Endothelial cell of umbilical vein (primary cell): ENCODE measurements at regions not wholly inside any gene's neighbourhood (a gene's known extent, or its start where the extent isn't known, plus 50 kb on each side); places are given as distances from the start of the nearest gene placed in this dataset.

ENCODE experiments used
- BruUV-seq: library from RNA; stranded (reverse); fragments of 400-500 nt; replicated peaks from 2 replicates; lab custom pipeline; 2021; lab: Mats Ljungman, UMichigan
- CTCF ChIA-PET: fragments of 300-600, 350-600 bp; sonication (Branson Sonifier 250); formaldehyde crosslinking; loops from one replicate; lab custom pipeline; 2021; ENCODE audit warnings: antibody characterized with exemption, inconsistent platforms; lab: Charles Lee
- POLR2A ChIA-PET: fragments of 300-600, 350-600 bp; sonication (Branson Sonifier 250); formaldehyde crosslinking; loops from one replicate; lab custom pipeline; 2021; ENCODE audit warnings: antibody characterized with exemption, inconsistent platforms; lab: Charles Lee
- DNase-seq: peaks from one replicate; pipeline ENCODE4 v3.0.0-alpha.2; 2011; ENCODE audit warnings: low read depth, low spot score
- FAIRE-seq: peaks from 2 replicates; lab custom pipeline; 2011; peaks lifted over from hg19 to GRCh38; lab: Jason Lieb, UNC
- H2AFZ ChIP-seq: 2 replicates; pipeline ENCODE4 v1.6.0; 2012; ENCODE audit warnings: low read depth, low read length, control low read depth, inconsistent platforms
- H3K27ac ChIP-seq: 2 replicates; pipeline ENCODE4 v1.5.1; 2011; ENCODE audit warnings: low read depth, mild to moderate bottlenecking, control low read depth, low read length, moderate library complexity; ENCODE audit not compliant: insufficient read depth
- H3K27me3 ChIP-seq, 2 experiments: 2 replicates each; pipeline versions ENCODE4 v1.6.0 to v1.6.1; 2011; ENCODE audit warnings: low read length in 2 of 2, mixed read lengths in 1 of 2; ENCODE audit not compliant: control insufficient read depth in 2 of 2, insufficient read depth in 2 of 2
- H3K36me3 ChIP-seq, 2 experiments: 2 replicates in 1 of 2; 3 replicates in 1 of 2; pipeline ENCODE4 v1.5.1; 2011; ENCODE audit warnings: low read length in 2 of 2, mild to moderate bottlenecking in 1 of 2, moderate library complexity in 1 of 2; ENCODE audit not compliant: control insufficient read depth in 2 of 2, insufficient read depth in 2 of 2; ENCODE audit errors: extremely low read depth in 1 of 2
- H3K4me1 ChIP-seq: 3 replicates; pipeline ENCODE4 v1.5.1; 2011; ENCODE audit warnings: mild to moderate bottlenecking, low read length; ENCODE audit not compliant: control insufficient read depth, insufficient read depth; ENCODE audit errors: extremely low read depth
- H3K4me2 ChIP-seq: 2 replicates; pipeline ENCODE4 v1.6.1; 2011; ENCODE audit warnings: low read length, control low read depth, mixed read lengths; ENCODE audit not compliant: insufficient read depth
- H3K4me3 ChIP-seq, 3 experiments: fragments of 200-600 bp in 1 of 3; sonication (generic), shearing (Covaris generic) in 1 of 3; replicated peaks in 1 of 3; 2 replicates each; pipeline ENCODE4 v1.5.1; 2011 to 2016; ENCODE audit warnings: control low read depth in 3 of 3, low read length in 3 of 3, mild to moderate bottlenecking in 2 of 3, inconsistent platforms in 1 of 3, low read depth in 1 of 3, moderate library complexity in 1 of 3; ENCODE audit not compliant: insufficient read depth in 1 of 3
- H3K79me2 ChIP-seq: 2 replicates; pipeline ENCODE4 v1.6.0; 2012; ENCODE audit warnings: low read length, inconsistent platforms; ENCODE audit not compliant: control insufficient read depth, insufficient read depth
- H3K9ac ChIP-seq: replicated peaks from 2 replicates; pipeline ENCODE3; 2011; ENCODE audit warnings: low read length, control low read depth; ENCODE audit not compliant: insufficient read depth; ENCODE audit errors: extremely low read depth
- H3K9me1 ChIP-seq: replicated peaks from 3 replicates; pipeline ENCODE4 v1.6.0; 2011; ENCODE audit warnings: mild to moderate bottlenecking, low read length; ENCODE audit not compliant: control insufficient read depth, insufficient read depth; ENCODE audit errors: extremely low read depth
- H3K9me3 ChIP-seq: replicated peaks from 2 replicates; pipeline ENCODE4 v1.5.1; 2012; ENCODE audit warnings: low read length, inconsistent platforms; ENCODE audit not compliant: control insufficient read depth, insufficient read depth
- H4K20me1 ChIP-seq: replicated peaks from 2 replicates; pipeline ENCODE3; 2011; ENCODE audit warnings: mild to moderate bottlenecking, low read length; ENCODE audit not compliant: control insufficient read depth, insufficient read depth; ENCODE audit errors: extremely low read depth
- EZH2 ChIP-seq: IDR thresholded peaks from 2 replicates; pipeline ENCODE4 v1.6.1; 2012; ENCODE audit warnings: borderline replicate concordance, low read depth, mild to moderate bottlenecking, moderate library complexity, low read length, inconsistent platforms; ENCODE audit not compliant: severe bottlenecking
- FOS ChIP-seq: IDR thresholded peaks from 2 replicates; pipeline ENCODE4 v1.6.1; 2011; ENCODE audit warnings: mild to moderate bottlenecking, low read length, moderate library complexity, borderline replicate concordance; ENCODE audit not compliant: insufficient read depth
- GATA2 ChIP-seq: IDR thresholded peaks from 2 replicates; pipeline ENCODE4 v1.7.0; 2011; ENCODE audit warnings: low read depth, mild to moderate bottlenecking, moderate library complexity, mixed read lengths, low read length; ENCODE audit not compliant: insufficient read length, insufficient read depth
- JUN ChIP-seq: IDR thresholded peaks from 2 replicates; pipeline ENCODE4 v1.6.1; 2011; ENCODE audit warnings: borderline replicate concordance, low read depth; ENCODE audit not compliant: insufficient read length, insufficient read depth
- MAX ChIP-seq: IDR thresholded peaks from 2 replicates; pipeline ENCODE4 v1.6.1; 2011; ENCODE audit not compliant: insufficient read depth, insufficient read length
- MYC ChIP-seq: IDR thresholded peaks from one replicate; pipeline ENCODE4 v1.6.1; 2011; ENCODE audit warnings: mild to moderate bottlenecking, low read depth, low read length
- POLR2A ChIP-seq: IDR thresholded peaks from 2 replicates; pipeline ENCODE4 v1.6.1; 2012; ENCODE audit warnings: low read depth, mild to moderate bottlenecking, control low read depth, low read length
- POLR2AphosphoS5 ChIP-seq: IDR thresholded peaks from 2 replicates; pipeline ENCODE4 v1.6.1; 2012; ENCODE audit warnings: low read depth, mild to moderate bottlenecking, control low read depth, low read length, moderate library complexity; ENCODE audit not compliant: insufficient read depth
- dilution Hi-C: fragments of 300-500 bp; cut with MboI; formaldehyde crosslinking; loops from one replicate; pipeline ENCODE4 v1.15.0; 2019; ENCODE audit warnings: low sequenced_read_pairs; ENCODE audit not compliant: extremely low pct_ligation_motif_present
- intact Hi-C: fragments of 100-400 bp; cut with micrococcal nuclease; formaldehyde crosslinking; loops from one replicate; pipeline ENCODE4 v1.10.0; 2022
- TF ChIP-seq, protein P1 (sequence below), 2 donors: IDR thresholded peaks; 1 replicate in 1 of 2; 2 replicates in 1 of 2; pipeline ENCODE4 v1.5.1; 2011; ENCODE audit warnings: low read length in 2 of 2, mild to moderate bottlenecking in 2 of 2, moderate library complexity in 2 of 2, control low read depth in 1 of 2, inconsistent platforms in 1 of 2, low read depth in 1 of 2; ENCODE audit not compliant: insufficient read depth in 1 of 2; ENCODE audit errors: extremely low read depth in 1 of 2

DNA sequence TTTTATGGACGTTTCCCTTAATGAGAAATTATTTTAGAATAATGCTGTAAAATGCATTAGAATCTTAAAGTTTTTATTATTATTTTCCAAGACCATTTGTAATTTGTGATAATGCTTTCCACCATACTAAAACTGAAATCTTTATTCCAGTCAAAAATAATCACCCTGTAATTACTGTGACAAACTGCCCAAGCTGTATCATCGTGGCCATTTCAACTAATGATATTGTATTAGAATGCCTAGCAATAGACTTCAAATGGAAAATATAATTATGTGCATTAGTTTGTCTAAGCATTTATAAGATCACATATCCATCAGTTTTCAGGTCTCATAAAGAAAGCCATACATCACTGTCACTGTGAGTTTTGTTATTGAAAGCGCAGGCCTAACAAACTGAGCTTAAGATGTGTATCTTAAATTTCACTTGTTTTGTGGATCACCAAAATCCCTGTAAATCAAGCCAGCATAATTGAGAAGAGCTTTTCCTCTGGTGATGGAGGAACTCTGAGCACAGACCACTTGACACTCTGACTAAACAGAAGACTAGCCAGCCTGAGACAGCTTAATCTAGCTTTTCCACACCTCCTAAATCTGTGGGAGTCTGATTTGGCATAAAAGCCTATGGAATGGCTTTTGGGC is 1312.2 kb upstream of the ACVR2A start:
- CTCF ChIA-PET: interaction anchor here (1.3 kb wide), 2 partner anchors 10 kb away, joined by 3 to 4 read pairs; no protein-coding TSS in a partner anchor
- no TSS peak for BruUV-seq
- no peaks in the 10 kb centered on the region for H3K36me3 ChIP-seq

More for the DNA sequence above, 1312.2 kb upstream of the ACVR2A start:
- no peaks in the 10 kb centered on the region for H3K27me3 ChIP-seq
- POLR2A ChIA-PET: no interaction called here
- no peak overlapping the region for H2AFZ ChIP-seq
- no peaks in the 10 kb centered on the region for H3K9me3 ChIP-seq
- H3K9ac ChIP-seq: no peak overlapping the region
- no peak for DNase-seq
- H3K27ac ChIP-seq: no peak overlapping the region
- no peak overlapping the region for H3K4me3 ChIP-seq
- TF ChIP-seq GATA2 (no peak), MYC (no peak), JUN (no peak), FOS (no peak), EZH2 (no peak), MAX (no peak), POLR2A (no peak), POLR2AphosphoS5 (no peak)
- TF ChIP-seq, protein P1, sequence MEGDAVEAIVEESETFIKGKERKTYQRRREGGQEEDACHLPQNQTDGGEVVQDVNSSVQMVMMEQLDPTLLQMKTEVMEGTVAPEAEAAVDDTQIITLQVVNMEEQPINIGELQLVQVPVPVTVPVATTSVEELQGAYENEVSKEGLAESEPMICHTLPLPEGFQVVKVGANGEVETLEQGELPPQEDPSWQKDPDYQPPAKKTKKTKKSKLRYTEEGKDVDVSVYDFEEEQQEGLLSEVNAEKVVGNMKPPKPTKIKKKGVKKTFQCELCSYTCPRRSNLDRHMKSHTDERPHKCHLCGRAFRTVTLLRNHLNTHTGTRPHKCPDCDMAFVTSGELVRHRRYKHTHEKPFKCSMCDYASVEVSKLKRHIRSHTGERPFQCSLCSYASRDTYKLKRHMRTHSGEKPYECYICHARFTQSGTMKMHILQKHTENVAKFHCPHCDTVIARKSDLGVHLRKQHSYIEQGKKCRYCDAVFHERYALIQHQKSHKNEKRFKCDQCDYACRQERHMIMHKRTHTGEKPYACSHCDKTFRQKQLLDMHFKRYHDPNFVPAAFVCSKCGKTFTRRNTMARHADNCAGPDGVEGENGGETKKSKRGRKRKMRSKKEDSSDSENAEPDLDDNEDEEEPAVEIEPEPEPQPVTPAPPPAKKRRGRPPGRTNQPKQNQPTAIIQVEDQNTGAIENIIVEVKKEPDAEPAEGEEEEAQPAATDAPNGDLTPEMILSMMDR (IDR thresholded peaks at IDR 0.05; ENCODE audit: extremely low read depth in 1 of 2, insufficient read depth in 1 of 2, low read depth in 1 of 2, low read length in 2 of 2): no peak
- H4K20me1 ChIP-seq: no peaks in the 10 kb centered on the region
- H3K9me1 ChIP-seq: no peaks in the 10 kb centered on the region
- no peak overlapping the region for H3K4me2 ChIP-seq
- no peak for FAIRE-seq
- H3K4me1 ChIP-seq: no peaks in the 10 kb centered on the region
- intact Hi-C loops (no loop called here), dilution Hi-C loops (no loop called here)
- no peaks in the 10 kb centered on the region for H3K79me2 ChIP-seq
